Mesendoderm (in vitro differentiated cells): ENCODE measurements at regions not wholly inside any gene's neighbourhood (a gene's known extent, or its start where the extent isn't known, plus 50 kb on each side); places are given as distances from the start of the nearest gene placed in this dataset.

Source experiments
- DNase-seq: peaks from one replicate; pipeline ENCODE4 v3.0.0; 2013
- H2AK5ac ChIP-seq: 2 replicates; pipeline ENCODE4 v1.6.1; 2013; ENCODE audit warnings: low read length, inconsistent platforms
- H2BK120ac ChIP-seq: 2 replicates; pipeline ENCODE4 v1.6.1; 2013; ENCODE audit warnings: low read depth, mild to moderate bottlenecking, low read length, moderate library complexity, mixed read lengths
- H2BK15ac ChIP-seq: replicated peaks from 2 replicates; pipeline ENCODE4 v1.6.1; 2013; ENCODE audit warnings: low read depth, mild to moderate bottlenecking, moderate library complexity
- H2BK5ac ChIP-seq: 2 replicates; pipeline ENCODE4 v1.6.1; 2013; ENCODE audit warnings: low read length, inconsistent platforms
- H3K18ac ChIP-seq: 2 replicates; pipeline ENCODE4 v1.6.1; 2013; ENCODE audit warnings: mild to moderate bottlenecking, low read length, mixed read lengths
- H3K23ac ChIP-seq: one replicate; pipeline ENCODE4 v1.6.1; 2013; ENCODE audit warnings: low read length
- H3K27ac ChIP-seq: 2 replicates; pipeline ENCODE4 v1.5.1; 2013; ENCODE audit warnings: low read depth, mild to moderate bottlenecking, inconsistent platforms, low read length, moderate library complexity
- H3K27me3 ChIP-seq: 2 replicates; pipeline ENCODE4 v1.6.1; 2013; ENCODE audit warnings: low read length, control low read depth, mild to moderate bottlenecking, inconsistent platforms; ENCODE audit not compliant: insufficient read depth, poor library complexity
- H3K36me3 ChIP-seq: 2 replicates; pipeline ENCODE4 v1.6.1; 2013; ENCODE audit warnings: low read length, inconsistent platforms; ENCODE audit not compliant: control insufficient read depth, insufficient read depth
- H3K4ac ChIP-seq: one replicate; pipeline ENCODE4 v1.6.1; 2013; ENCODE audit warnings: low read depth, mild to moderate bottlenecking, low read length, moderate library complexity
- H3K4me1 ChIP-seq: 2 replicates; pipeline ENCODE4 v1.6.1; 2013; ENCODE audit warnings: low read depth, low read length, inconsistent platforms; ENCODE audit not compliant: control insufficient read depth
- H3K4me2 ChIP-seq: 2 replicates; pipeline ENCODE4 v1.6.1; 2013; ENCODE audit warnings: low read length
- H3K4me3 ChIP-seq: 2 replicates; pipeline ENCODE4 v1.5.1; 2013; ENCODE audit warnings: mild to moderate bottlenecking, low read length
- H3K56ac ChIP-seq: one replicate; pipeline ENCODE4 v1.6.1; 2013; ENCODE audit warnings: low read length
- H3K79me1 ChIP-seq: 2 replicates; pipeline ENCODE4 v1.6.1; 2013; ENCODE audit warnings: low read length, inconsistent platforms
- H3K79me2 ChIP-seq: 2 replicates; pipeline ENCODE4 v1.6.1; 2013; ENCODE audit warnings: mild to moderate bottlenecking, low read length; ENCODE audit not compliant: control insufficient read depth, insufficient read depth
- H3K9ac ChIP-seq: 2 replicates; pipeline ENCODE4 v1.6.1; 2013; ENCODE audit warnings: low read length, inconsistent platforms
- H4K5ac ChIP-seq: one replicate; pipeline ENCODE4 v1.6.1; 2013; ENCODE audit warnings: low read length
- H4K8ac ChIP-seq: one replicate; pipeline ENCODE4 v1.6.1; 2013; ENCODE audit warnings: low read depth, mild to moderate bottlenecking, control low read depth, low read length, moderate library complexity
- WGBS: extraction: QIAGEN DNeasy Blood & Tissue Kit; methylation state at CpG from one replicate; pipeline ENCODE4 v1.1.7; 2013; ENCODE audit warnings: low lambda C conversion rate, missing lambda C conversion rate; ENCODE audit not compliant: insufficient coverage; ENCODE audit errors: extremely low coverage; 5-methylcytosine and 5-hydroxymethylcytosine counted together

DNA sequence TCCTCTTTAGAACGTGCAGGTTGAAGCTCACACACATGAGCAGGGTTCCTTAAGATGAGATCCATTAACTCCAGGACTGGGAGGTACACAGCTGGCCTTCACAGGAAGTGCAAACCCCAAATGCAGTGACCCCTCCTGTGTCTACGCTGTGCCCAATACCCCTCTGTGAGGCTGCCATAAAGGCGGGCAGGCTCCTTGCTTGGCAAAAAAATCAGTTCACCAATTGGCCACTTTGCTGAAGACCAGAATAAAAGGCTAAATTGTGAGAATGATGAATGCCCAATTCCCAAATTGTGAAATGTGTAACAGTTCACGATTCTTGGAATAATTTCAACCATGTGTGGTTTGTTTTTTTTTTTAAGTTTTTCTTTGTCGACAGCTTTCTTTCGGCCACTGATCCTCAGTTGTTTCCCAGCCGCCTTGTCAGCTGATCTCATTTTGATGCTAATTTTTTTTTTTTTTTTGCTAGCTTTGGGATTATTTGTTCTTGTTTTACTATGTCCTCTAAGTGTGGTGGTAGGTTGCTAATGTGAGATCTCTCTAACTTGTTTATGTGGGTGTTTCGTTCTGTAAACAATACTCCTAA, 101.9 kb upstream of the PRSS58 start:
- Histone ChIP-seq H3K4me2 (no peak overlapping the region), H3K9ac (no peak overlapping the region), H3K27me3 (no peaks in the 10 kb centered on the region), H2BK120ac (no peak overlapping the region), H3K4ac (no peak overlapping the region), H3K56ac (no peak overlapping the region), H2BK5ac (no peak overlapping the region), H2BK15ac (no peak overlapping the region), H3K23ac (no peak overlapping the region), H3K36me3 (no peaks in the 10 kb centered on the region), H3K4me1 (no peaks in the 10 kb centered on the region), H3K18ac (no peak overlapping the region), H2AK5ac (no peak overlapping the region), H3K79me2 (no peaks in the 10 kb centered on the region), H4K5ac (no peak overlapping the region), H4K8ac (no peak overlapping the region), H3K79me1 (no peaks in the 10 kb centered on the region), H3K27ac (no peak overlapping the region), H3K4me3 (no peak overlapping the region)
- WGBS = no CpG with 5 or more reads among the region's 8 CpGs
- DNase-seq = no peak

DNA sequence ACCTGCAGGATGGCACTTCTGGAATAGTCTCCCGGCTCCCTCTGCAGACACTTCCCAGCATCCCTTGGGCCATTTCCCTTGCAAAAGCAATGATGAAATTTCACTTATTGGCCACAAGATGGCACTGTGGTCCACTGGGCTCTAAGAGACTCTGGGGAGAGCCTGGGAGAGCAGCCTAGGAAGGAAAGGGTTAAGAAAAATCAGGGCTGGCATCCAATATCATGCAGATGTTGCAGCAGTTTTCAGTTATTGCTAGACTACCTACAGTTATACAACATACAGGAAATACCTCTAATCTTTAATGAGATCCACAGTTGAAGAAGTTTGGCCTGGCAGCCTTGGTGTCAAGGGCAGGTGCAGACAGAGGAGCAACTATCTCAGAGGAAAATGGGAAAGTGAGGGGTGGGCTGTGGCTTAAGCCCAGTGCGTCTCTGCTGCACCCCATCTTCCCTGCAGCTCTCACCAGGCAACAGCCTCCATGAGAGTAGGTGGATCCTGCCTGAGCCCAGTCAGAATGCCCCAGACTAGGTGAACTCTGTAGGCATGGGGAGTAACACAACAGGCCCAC, 100.2 kb upstream of the PRSS58 start:
- no peak overlapping the region for H3K23ac ChIP-seq
- H3K56ac ChIP-seq = no peak overlapping the region
- no peak overlapping the region for H2BK15ac ChIP-seq
- H2BK120ac ChIP-seq = no peak overlapping the region
- H3K79me2 ChIP-seq = no peaks in the 10 kb centered on the region
- H3K27ac ChIP-seq = no peak overlapping the region
- H3K36me3 ChIP-seq = no peaks in the 10 kb centered on the region
- H3K4me2 ChIP-seq = no peak overlapping the region
- H2BK5ac ChIP-seq = no peak overlapping the region
- no peak overlapping the region for H3K4me3 ChIP-seq
- no peak overlapping the region for H3K18ac ChIP-seq
- peak; percentile 83 for DNase-seq
- no peak overlapping the region for H4K8ac ChIP-seq
- H3K4ac ChIP-seq = no peak overlapping the region
- H4K5ac ChIP-seq = no peak overlapping the region
- H2AK5ac ChIP-seq = no peak overlapping the region
- H3K79me1 ChIP-seq = no peaks in the 10 kb centered on the region
- no peak overlapping the region for H3K9ac ChIP-seq
- WGBS = no CpG with 5 or more reads among the region's 2 CpGs
- H3K27me3 ChIP-seq = no peaks in the 10 kb centered on the region
- H3K4me1 ChIP-seq = no peaks in the 10 kb centered on the region

DNA sequence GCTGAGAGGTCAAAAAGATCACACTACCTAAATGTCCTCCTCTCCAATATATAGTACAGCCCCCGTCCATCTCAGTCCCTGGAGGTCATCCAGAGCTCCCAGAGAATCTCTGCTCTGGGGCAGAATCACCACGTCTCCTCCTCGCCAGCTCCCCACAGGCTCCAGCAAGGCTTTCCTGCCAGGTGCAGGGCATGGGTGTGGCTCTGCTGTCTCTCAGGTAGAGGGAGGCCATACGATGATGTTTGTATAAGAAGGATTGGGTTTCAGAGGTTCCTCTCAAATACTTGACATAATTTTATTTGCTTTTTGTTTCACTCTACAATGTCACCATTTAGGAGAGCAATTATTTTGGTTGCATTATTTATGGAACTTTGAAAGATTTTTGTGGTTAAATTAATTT, 98.3 kb upstream of the PRSS58 start:
- Histone ChIP-seq H3K27me3 (no peaks in the 10 kb centered on the region), H3K36me3 (no peaks in the 10 kb centered on the region), H4K5ac (no peak overlapping the region), H3K18ac (no peak overlapping the region), H2BK5ac (no peak overlapping the region), H2BK120ac (no peak overlapping the region), H3K56ac (no peak overlapping the region), H3K79me2 (no peaks in the 10 kb centered on the region), H3K23ac (no peak overlapping the region), H3K4ac (no peak overlapping the region), H3K9ac (no peak overlapping the region), H3K4me1 (no peaks in the 10 kb centered on the region), H4K8ac (no peak overlapping the region), H3K4me2 (no peak overlapping the region), H2BK15ac (no peak overlapping the region), H3K4me3 (no peak overlapping the region), H3K79me1 (no peaks in the 10 kb centered on the region), H2AK5ac (no peak overlapping the region), H3K27ac (no peak overlapping the region)
- WGBS = no CpG with 5 or more reads among the region's 4 CpGs
- DNase-seq = no peak

DNA sequence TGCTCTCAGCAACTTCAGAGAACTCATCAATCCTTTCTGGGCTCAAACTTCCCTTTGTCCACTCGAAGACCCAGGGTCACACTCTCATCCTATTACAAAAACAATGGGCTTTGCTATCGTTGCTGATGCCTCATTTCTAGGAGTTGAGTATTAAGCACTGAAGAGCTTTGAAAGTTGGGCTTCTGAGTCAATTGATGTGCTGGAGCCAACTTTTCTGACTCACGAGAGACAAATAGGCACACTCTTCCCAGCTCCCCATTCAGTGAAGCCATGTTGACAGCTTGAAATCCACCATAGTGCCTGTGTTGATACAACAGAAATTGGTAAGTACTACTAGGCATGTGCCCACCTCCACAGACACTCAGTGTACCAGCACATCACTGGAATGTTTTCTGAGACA, 97.5 kb upstream of the PRSS58 start:
- H3K4me2 ChIP-seq = no peak overlapping the region
- no peak overlapping the region for H3K56ac ChIP-seq
- no peak overlapping the region for H3K4me3 ChIP-seq
- H3K4ac ChIP-seq = no peak overlapping the region
- no peak overlapping the region for H4K5ac ChIP-seq
- no peak overlapping the region for H2BK5ac ChIP-seq
- H3K18ac ChIP-seq = no peak overlapping the region
- H3K79me1 ChIP-seq = no peaks in the 10 kb centered on the region
- H3K4me1 ChIP-seq = no peaks in the 10 kb centered on the region
- no peak overlapping the region for H2BK120ac ChIP-seq
- H3K23ac ChIP-seq = no peak overlapping the region
- H3K9ac ChIP-seq = no peak overlapping the region
- DNase-seq = no peak
- no peak overlapping the region for H2BK15ac ChIP-seq
- no peaks in the 10 kb centered on the region for H3K79me2 ChIP-seq
- no peak overlapping the region for H3K27ac ChIP-seq
- H3K27me3 ChIP-seq = no peaks in the 10 kb centered on the region
- no CpG with 5 or more reads among the region's 3 CpGs for WGBS
- no peaks in the 10 kb centered on the region for H3K36me3 ChIP-seq
- H2AK5ac ChIP-seq = no peak overlapping the region
- no peak overlapping the region for H4K8ac ChIP-seq

DNA sequence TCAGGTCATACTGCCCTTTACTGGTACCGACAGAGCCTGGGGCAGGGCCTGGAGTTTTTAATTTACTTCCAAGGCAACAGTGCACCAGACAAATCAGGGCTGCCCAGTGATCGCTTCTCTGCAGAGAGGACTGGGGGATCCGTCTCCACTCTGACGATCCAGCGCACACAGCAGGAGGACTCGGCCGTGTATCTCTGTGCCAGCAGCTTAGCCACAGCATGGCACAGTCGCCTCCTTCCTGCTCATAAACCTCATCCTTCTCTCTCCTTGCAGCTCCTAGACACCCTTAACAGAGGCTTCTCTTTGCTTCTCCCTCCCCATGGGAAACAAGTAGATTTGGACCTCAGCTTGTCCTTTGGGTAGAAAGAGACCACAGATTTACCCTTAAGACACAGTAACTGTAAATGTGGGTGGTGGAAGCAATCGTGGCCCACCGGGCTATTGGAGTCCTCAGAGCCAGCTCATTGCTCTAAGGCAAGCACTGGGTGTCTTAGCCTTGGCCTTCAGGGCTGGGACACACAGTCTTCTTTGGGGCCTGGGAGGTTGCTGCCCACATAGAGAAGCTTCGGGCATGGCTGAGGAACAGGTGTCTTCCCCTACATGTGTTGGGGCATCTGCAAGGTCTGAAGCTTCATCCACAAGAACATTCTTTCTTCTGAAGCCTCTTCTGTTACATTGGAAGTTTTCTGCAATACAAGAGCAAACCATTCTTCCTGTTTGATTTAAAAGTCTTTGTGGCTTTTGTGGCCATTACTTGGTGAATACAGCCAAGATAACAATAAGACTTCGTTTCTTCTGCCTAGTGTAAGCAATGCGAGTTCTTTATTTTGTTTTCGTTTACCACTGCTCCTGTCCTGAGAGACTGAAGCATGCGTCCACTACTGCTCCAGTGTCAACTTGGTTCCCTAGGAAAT, 95.5 kb upstream of the PRSS58 start:
- Histone ChIP-seq H4K5ac (no peak overlapping the region), H4K8ac (no peak overlapping the region), H2BK15ac (no peak overlapping the region), H2BK5ac (no peak overlapping the region), H3K27ac (no peak overlapping the region), H3K4me1 (no peaks in the 10 kb centered on the region), H3K56ac (no peak overlapping the region), H3K18ac (no peak overlapping the region), H3K79me1 (no peaks in the 10 kb centered on the region), H3K23ac (no peak overlapping the region), H2BK120ac (no peak overlapping the region), H3K9ac (no peak overlapping the region), H3K4me2 (no peak overlapping the region), H2AK5ac (no peak overlapping the region), H3K4ac (no peak overlapping the region), H3K4me3 (no peak overlapping the region), H3K36me3 (no peaks in the 10 kb centered on the region), H3K27me3 (no peaks in the 10 kb centered on the region), H3K79me2 (no peaks in the 10 kb centered on the region)
- no CpG with 5 or more reads among the region's 15 CpGs for WGBS
- no peak for DNase-seq
